ENCODE measurements at regions not wholly inside any gene's neighbourhood (a gene's known extent, or its start where the extent isn't known, plus 50 kb on each side); places are given as distances from the start of the nearest gene placed in this dataset.

GRCh38 chr3:158012901-158013300, 93.3 kb downstream of the SHOX2 start:
- TF ChIP-seq, protein P1, sequence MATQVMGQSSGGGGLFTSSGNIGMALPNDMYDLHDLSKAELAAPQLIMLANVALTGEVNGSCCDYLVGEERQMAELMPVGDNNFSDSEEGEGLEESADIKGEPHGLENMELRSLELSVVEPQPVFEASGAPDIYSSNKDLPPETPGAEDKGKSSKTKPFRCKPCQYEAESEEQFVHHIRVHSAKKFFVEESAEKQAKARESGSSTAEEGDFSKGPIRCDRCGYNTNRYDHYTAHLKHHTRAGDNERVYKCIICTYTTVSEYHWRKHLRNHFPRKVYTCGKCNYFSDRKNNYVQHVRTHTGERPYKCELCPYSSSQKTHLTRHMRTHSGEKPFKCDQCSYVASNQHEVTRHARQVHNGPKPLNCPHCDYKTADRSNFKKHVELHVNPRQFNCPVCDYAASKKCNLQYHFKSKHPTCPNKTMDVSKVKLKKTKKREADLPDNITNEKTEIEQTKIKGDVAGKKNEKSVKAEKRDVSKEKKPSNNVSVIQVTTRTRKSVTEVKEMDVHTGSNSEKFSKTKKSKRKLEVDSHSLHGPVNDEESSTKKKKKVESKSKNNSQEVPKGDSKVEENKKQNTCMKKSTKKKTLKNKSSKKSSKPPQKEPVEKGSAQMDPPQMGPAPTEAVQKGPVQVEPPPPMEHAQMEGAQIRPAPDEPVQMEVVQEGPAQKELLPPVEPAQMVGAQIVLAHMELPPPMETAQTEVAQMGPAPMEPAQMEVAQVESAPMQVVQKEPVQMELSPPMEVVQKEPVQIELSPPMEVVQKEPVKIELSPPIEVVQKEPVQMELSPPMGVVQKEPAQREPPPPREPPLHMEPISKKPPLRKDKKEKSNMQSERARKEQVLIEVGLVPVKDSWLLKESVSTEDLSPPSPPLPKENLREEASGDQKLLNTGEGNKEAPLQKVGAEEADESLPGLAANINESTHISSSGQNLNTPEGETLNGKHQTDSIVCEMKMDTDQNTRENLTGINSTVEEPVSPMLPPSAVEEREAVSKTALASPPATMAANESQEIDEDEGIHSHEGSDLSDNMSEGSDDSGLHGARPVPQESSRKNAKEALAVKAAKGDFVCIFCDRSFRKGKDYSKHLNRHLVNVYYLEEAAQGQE (IDR thresholded peaks at IDR 0.05), result no peak
- no peak for TF ChIP-seq POLR2A (IDR thresholded peaks at IDR 0.05; ENCODE audit: low read length)
- TF ChIP-seq CTCF (IDR thresholded peaks at IDR 0.05), result no peak
- TF ChIP-seq RARB (CRISPR knock-in tag; IDR thresholded peaks at IDR 0.05), result no peak
- no peak for TF ChIP-seq SMC3 (IDR thresholded peaks at IDR 0.05)
- no peak for TF ChIP-seq EP300 (IDR thresholded peaks at IDR 0.05)
- TF ChIP-seq FOSL2 (IDR thresholded peaks at IDR 0.05), result no peak
- no peak for TF ChIP-seq FOSL2 (CRISPR knock-in tag; IDR thresholded peaks at IDR 0.05)
- TF ChIP-seq BCL3 (IDR thresholded peaks at IDR 0.05), result no peak
- no peak for TF ChIP-seq BHLHE40 (IDR thresholded peaks at IDR 0.05; ENCODE audit: low read depth, low read length)
- TF ChIP-seq CEBPB (IDR thresholded peaks at IDR 0.05), result no peak
